HG03469 (cell line): ENCODE measurements at regions not wholly inside any gene's neighbourhood (a gene's known extent, or its start where the extent isn't known, plus 50 kb on each side); places are given as distances from the start of the nearest gene placed in this dataset.

Experiments
- ATAC-seq: cut with Tn5 transposase; IDR thresholded peaks from one replicate; pipeline ENCODE4 v1.9.1; 2021; ENCODE audit warnings: mild to moderate bottlenecking, moderate library complexity, moderate number of reproducible peaks; ENCODE audit not compliant: unreplicated experiment

GRCh38 chr5:58259685-58260152, 200.2 kb downstream of the PLK2 start:
- no peak for ATAC-seq

DNA sequence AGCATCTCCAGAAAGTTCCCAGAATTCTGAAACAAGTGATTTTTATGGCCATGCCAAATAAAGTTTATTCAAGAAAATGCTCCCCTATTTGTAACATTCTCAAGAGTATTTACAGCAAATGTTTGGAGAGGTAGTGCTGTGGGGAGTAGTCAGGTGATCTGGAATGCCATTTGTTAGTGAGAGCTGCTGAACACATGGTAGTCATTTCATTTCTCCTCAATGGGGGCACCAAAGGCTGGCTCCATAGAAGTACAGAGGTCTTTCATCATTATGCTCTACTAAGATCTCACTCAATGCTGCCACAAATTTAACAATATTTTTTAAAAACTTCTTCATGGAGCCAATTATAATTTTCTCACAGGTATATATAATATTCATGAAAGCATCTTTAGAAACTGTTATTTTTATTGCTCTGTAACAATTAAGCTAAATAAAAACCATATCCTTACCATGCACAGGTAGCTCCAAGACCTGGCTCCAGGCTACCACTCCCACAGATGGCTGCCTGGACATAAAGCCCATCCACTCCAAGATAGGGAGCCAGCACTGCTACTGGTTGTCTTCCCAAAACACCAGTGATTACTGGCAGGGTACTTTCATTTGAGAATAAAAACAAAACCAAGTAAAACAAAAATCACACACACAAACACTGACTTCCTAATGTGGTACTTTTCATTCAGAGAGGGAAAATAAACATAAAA, 200.8 kb downstream of the PLK2 start:
- ATAC-seq: no peak

GRCh38 chr5:58255970-58256369, 203.9 kb downstream of the PLK2 start:
- no peak for ATAC-seq

DNA sequence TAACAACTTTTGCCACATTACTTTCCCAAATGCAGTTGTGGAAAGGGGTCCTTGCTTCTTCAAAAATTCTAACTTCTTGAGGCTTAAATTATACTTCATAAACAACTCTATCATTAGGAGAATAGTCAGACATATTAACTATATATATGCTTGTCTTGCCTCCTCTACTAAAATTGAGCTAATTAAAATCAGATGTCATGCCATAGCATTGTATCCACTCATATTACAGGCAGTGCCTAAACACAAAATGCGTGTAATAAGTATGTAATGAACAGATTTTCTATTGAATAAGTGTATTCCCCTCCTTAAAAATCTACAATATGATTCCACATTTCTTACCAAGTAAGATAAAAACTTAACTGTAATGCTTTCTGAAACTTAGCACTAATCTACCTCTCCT, 204.5 kb downstream of the PLK2 start:
- no peak for ATAC-seq

- ATAC-seq: no peak
Observed at GRCh38 chr5:58248221-58248620, 211.7 kb downstream of the PLK2 start.

- ATAC-seq: no peak
Observed at GRCh38 chr5:58246461-58246944, 213.4 kb downstream of the PLK2 start.

GRCh38 chr5:58245476-58245840, 214.4 kb downstream of the PLK2 start:
- no peak for ATAC-seq

DNA sequence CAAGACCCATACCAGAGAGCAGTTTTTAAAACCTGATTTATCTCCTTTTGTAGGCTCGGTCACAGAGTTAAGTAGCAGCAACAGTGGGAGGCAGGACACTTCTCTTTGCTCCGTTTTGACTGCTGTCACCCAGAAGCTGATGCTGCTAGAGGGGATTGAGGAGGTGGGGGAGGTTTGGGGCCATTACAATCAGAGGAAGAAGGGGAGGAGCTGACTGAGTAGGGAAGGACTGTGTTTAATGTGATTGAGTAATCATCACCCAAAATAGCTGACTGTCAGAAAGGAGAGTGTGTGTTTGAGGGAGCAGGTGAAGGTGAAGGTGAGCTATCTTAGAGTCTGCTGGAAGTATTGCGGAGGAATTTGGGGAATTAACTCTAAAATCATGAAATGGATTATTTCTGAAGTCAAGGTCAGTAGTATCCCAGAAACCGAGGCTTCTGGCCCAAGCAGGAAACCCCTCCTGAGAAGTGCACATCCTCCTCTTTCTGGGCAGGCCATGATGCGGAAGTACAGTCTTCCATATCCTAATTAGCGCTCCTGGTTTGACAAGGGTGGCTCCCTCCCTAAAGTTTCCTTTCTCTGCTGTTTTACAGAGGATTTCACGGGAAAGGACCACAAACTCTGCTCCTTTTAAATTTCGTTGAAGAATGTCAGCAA, 214.9 kb downstream of the PLK2 start:
- no peak for ATAC-seq

GRCh38 chr5:58241389-58241788, 218.5 kb downstream of the PLK2 start:
- no peak for ATAC-seq

GRCh38 chr5:58240322-58240721, 219.6 kb downstream of the PLK2 start:
- no peak for ATAC-seq

- ATAC-seq: no peak
Observed at GRCh38 chr5:58239731-58240130, 220.2 kb downstream of the PLK2 start.

DNA sequence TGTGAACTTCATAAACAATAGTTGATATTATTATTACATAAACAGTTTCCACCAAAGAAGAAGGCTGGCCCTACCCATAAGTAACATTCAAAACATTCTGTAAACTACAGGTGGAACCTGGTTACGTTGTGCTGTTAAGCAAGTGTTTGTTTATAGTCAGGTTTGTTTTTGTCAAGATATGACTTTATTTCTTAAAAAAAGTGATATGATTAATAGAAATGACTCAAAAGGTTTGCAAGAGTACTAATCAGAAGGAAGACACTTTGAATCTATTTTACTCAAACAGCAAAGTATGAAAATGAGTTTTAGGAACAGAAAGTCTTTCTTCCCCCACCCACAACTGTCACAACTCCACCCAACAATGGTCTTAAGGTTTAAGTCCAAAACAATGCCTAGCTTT, 220.8 kb downstream of the PLK2 start:
- peak; percentile 67 for ATAC-seq

- no peak for ATAC-seq
Observed at GRCh38 chr5:58236498-58236897, 223.4 kb downstream of the PLK2 start.

GRCh38 chr5:58235299-58235698, 224.6 kb downstream of the PLK2 start:
- ATAC-seq: no peak

- ATAC-seq: no peak
Observed at GRCh38 chr5:58232130-58232529, 227.8 kb downstream of the PLK2 start.

- no peak for ATAC-seq
Observed at GRCh38 chr5:58231041-58231440, 228.8 kb downstream of the PLK2 start.

- no peak for ATAC-seq
Observed at GRCh38 chr5:58228896-58229295, 231.0 kb downstream of the PLK2 start.

GRCh38 chr5:58227858-58228257, 232.0 kb downstream of the PLK2 start:
- no peak for ATAC-seq

DNA sequence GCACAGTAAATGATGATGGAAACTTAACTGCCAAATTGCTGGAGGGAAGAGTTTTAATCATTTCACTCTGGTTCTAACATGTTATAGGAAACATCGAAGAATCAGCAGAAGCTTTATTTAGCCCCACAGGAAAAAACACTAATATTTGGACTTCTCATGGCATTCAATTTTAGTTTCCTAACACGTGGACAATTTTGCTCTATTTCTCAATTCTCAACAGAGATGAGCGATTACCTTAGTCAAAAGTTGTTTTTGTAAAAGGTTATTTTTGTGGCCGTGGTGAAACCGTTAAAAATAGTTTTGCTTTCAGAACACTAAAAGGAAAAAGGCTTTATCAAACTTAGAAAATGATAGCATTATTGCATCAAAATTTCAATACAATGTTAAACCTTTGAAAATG, 235.2 kb downstream of the PLK2 start:
- ATAC-seq: no peak

DNA sequence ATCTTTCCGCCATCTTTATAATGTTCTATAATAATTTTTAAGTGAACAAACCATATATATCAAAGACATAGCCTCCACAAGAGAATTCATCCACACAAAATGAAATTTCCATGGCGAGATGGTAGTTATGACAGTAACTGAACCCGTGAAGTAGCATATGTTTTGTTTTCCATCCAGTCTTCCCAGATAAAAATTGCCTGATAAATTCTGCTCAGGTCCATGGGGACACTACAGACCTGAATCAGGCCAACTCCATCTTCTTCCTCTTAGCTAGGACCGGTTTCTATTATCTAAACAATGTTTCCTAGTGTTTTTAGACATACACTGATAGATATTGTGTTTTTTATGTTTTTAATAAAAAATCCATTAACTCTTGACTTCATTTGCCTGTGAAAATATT, 235.7 kb downstream of the PLK2 start:
- no peak for ATAC-seq

DNA sequence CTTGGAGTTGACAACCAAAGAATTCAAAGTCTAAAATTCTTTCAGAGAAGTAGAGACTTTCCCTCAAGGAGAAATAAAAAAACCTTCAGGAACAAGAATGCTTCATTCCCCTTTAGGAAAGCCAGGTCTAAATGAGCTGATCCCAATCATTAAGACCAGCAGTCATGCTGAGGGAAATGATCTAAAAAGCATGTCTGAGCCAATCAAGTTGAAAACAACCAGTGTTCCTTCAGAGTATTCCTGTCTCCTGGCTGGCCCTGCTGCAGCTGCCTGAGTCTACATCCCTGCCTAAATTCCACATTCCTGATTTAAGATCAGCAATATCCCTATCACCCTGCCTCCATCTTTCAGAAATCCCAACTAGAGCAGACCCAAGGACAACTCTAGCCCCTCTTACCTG, 244.5 kb downstream of the PLK2 start:
- ATAC-seq: no peak

DNA sequence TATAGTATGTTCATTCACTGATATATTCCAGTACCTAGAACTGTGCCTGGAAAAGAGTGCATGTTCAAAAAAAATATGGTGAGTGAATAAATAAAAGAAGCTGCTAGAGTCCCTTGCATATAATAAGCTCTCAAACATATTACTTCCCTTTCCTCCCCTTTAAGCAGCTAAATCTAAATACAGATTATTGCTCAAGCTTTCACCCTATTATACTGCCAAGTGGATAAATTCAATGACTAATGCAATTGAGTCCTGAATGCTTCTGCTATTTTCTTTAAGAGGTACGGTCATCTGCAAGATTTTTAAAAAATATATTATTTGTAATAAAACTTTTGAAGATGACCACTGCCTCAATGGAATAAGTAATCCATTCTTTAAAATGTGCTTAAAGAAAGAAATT, 248.4 kb downstream of the PLK2 start:
- no peak for ATAC-seq

- ATAC-seq: no peak
Observed at GRCh38 chr5:58208674-58209073, 251.2 kb downstream of the PLK2 start.
